GM21367 (cell line): ENCODE measurements at regions not wholly inside any gene's neighbourhood (a gene's known extent, or its start where the extent isn't known, plus 50 kb on each side); places are given as distances from the start of the nearest gene placed in this dataset.

Experiments
- ATAC-seq: cut with Tn5 transposase; IDR thresholded peaks from one replicate; pipeline ENCODE4 v1.9.1; 2021; ENCODE audit not compliant: unreplicated experiment

DNA sequence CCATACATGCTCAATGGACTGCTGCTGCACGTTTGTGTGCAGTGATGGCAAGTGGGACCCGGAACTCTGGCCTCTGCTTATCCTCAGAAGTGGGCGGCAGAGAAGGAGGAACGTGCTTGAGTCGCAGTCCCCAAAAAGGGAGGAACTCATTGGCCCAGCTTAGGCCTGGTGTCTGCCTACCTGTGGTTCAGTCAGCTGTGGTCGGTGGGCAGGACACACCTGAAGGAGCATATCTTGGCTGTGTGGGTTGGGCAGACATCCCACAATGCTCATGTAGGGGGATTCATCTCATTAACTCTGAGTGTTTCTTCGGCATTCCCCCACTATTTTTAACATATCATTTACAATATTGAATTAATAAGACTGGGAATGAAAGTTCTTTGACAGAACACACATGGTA, 122.9 kb upstream of the IL12B start:
- ATAC-seq: no peak

GRCh38 chr5:159456261-159456660, 126.0 kb upstream of the IL12B start:
- ATAC-seq: peak; percentile 0

- peak; percentile 89 for ATAC-seq
Observed at GRCh38 chr5:159456722-159457465, 126.6 kb upstream of the IL12B start.

DNA sequence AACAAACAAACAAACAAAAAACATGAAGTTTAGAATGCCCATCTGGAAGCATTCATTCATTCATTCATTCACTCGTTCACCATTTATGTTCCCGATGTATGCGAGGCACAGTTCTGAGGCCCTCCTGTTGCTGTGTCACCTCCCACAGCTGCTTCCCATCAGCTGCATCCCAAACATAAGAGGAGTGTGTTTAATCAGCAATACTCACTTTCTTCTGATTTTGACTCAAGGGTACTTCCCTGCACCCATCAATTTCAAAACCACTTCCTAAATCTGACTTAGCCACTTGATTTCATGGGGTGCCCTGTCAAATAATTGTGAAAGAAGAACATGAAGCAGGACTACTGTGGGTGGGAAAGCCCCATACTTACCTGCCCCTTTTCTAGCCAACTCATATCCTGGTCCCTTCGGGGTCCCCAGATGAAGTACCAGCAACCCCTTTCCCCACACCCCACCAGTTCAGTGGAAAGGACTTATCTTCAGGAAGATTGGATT, 128.0 kb upstream of the IL12B start:
- ATAC-seq: no peak

- no peak for ATAC-seq
Observed at GRCh38 chr5:159459132-159459627, 128.9 kb upstream of the IL12B start.

DNA sequence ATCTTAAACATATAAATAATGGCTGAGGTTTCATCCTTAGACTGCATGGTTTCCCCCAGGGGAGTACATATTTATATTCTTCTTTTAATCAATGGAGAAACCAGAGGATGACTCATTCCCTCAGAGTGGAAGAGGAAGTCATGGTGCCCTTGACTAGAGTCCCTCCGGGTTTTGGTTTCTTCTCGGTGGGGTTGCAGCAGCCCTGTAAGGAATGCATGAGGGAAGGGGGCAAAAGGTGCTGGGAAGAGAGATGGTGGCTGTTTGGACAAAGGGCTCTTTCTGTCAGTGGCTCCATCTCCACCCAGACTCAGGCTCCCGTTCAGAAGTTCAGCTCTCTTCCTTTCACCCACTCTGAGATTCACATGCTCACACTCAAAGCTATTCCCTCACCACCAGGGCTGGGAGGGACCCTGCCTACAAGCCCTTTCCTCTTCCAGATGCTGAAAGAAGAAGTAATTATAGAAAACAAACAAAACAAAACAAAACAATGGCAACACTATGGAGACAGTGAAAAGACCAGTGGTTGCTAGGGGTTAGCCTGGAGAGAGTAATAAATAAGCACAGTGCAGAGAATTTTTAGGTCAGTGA, 129.8 kb upstream of the IL12B start:
- no peak for ATAC-seq

DNA sequence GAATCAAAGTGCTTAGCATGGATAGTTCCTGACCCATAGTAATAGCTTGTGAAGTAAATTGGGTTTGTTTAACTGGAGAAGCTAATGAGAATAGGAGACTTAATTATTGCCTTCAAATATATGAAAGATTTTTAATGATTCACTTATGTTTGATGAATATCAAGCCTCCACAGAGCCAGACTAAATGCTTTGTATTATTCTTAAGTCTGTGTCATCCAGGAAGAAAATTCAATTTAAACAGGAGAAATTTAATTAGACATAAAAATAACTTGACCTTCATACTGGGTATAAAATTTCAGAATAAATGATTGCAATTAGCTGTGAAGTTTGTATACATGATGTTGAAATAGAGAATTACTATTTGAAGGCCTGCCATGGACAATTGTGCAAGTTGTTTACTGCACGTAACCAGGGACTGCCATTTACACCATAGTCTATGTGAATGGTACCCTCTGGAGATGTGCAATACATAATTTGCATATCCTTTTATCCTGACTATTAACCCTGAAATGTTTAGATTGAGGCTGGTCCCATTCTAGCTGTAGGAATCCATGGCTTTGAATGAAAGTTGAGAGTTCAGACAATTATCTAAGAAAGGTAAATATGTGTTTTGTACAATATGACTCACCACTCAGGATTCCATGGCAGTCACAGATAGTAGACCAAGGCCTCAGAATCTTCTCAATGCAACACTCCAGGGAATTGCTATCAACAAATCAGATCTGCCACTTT, 133.5 kb upstream of the IL12B start:
- no peak for ATAC-seq

DNA sequence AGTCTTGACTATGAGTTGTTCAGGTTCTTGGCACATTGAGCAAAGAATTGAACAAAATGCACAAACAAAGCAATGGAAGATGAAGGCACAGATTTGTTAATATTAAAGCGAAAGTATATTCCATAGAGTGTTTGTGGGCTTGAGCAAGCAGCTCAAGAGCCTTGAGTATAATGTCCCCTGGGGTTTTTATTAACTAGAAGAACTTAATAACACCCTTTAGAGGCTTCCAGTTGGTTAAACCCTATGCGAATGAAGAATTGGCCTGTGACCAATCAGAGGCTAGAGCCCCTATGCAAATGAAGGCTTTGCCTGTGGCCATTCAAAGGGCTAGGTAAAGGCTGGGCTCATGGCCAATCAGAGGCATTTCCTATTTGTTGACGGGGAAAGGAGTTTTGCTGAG, 135.3 kb upstream of the IL12B start:
- ATAC-seq: no peak

- ATAC-seq: no peak
Observed at GRCh38 chr5:159467666-159468065, 137.4 kb upstream of the IL12B start.

GRCh38 chr5:159469496-159470372, 139.4 kb upstream of the IL12B start:
- peak; percentile 53 for ATAC-seq

DNA sequence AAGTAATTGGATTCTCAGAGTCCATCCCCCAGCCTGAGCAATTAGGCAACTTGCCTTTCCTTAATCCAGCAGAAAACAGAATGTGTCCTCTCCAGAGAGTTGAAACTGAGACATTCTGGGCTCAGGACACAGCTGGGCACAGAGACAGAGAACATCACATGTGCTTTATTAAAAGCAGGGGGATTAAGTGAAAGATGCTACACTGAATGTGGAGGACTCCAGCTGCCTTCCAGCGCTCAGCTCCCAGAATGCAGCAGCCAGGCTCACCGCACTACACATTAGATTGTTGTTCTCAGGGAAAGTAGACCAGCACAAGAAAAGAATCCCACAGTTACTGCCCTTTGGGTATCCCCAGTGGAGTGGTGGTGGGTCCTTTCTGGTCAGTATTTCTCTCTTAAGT, 141.6 kb upstream of the IL12B start:
- ATAC-seq: no peak

DNA sequence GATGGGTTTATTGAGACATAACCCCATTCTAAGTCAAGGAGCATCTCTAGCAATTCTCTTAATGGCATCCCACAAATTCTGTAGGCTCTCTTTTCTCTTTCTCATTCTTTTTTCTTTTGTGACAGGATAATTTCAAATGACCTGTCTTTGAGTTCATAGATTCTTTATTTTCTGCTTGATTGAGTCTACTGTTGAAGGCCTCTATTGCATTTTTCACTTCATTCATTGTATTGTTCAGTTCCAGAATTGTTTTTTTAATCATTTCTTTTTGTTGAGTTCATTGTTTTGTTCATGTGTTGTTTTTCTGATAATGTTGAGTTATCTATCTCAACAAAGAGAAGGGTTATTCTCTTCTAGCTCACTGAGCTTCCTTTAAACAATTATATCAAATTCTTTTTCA, 144.7 kb upstream of the IL12B start:
- no peak for ATAC-seq

GRCh38 chr5:159478950-159479349, 148.7 kb upstream of the IL12B start:
- ATAC-seq: no peak

DNA sequence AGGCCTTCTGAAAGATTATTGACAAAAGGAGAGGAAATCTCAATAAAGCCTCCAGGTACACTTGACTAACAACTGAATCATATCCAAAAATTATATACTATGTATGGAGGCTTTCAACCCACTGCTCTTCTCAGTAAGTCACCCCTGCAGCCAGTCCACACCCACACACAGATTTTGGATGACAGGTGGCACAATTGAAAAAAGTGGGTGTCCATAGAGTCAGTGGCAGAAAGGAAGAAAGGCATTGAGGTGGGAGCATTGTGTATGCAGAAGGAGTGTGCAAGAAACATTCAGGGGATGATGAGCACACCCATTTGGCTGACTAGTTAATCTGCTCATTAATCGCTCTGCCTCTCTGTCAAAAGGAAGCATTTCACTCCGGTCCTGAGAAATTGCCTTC, 150.6 kb upstream of the IL12B start:
- no peak for ATAC-seq

GRCh38 chr5:159481751-159482150, 151.5 kb upstream of the IL12B start:
- no peak for ATAC-seq

DNA sequence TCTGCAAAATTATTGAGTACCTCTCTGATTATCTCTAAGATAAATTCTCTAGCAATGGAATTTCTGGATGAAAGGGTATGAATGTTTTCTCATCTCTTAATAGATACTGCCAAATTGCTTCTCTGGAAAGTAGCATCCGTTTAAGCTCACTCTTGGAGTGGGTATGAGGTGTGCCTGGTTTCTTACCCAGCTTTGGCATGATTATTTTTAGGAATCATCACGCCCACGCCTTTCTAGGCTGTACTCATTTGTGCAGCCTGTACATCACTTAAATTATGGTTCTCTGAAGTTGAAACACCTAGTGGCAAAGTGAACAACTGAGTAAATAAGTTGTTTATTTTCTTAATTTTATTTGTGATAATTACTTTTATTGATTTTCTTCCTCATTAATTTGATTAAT, 156.5 kb upstream of the IL12B start:
- ATAC-seq: no peak

GRCh38 chr5:159488516-159488915, 158.2 kb upstream of the IL12B start:
- ATAC-seq: no peak

- ATAC-seq: peak; percentile 62
Observed at GRCh38 chr5:159489779-159490178, 159.5 kb upstream of the IL12B start.

DNA sequence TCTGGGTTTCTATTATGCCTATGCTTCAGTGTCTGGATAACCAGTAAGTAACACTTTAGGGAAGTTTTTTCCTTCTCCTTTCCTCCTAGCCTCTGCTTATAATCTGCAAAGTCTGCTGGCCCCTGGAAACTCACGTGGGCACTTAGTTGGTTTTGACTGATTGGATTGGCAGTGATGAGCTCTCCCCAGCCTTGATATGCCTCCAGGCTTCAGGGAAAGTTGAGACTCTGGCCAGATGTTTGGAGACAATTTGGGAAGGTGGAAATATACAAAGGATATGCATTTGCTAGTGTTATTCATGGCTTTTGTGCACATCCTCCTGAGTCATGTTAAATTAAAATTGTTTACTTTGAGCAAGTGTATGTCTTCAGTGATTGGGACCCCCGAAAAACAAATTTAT, 160.2 kb upstream of the IL12B start:
- no peak for ATAC-seq

GRCh38 chr5:159493696-159494095, 163.4 kb upstream of the IL12B start:
- ATAC-seq: no peak

- no peak for ATAC-seq
Observed at GRCh38 chr5:159496773-159497172, 166.5 kb upstream of the IL12B start.
